ENCODE measurements at regions not wholly inside any gene's neighbourhood (a gene's known extent, or its start where the extent isn't known, plus 50 kb on each side); places are given as distances from the start of the nearest gene placed in this dataset.

- in situ Hi-C loops (cut with MboI), result no loop called here
- no peaks in the 10 kb centered on the region for H3K36me3 ChIP-seq (ENCODE audit: control insufficient read depth, insufficient read depth, low read length)
- ATAC-seq (no peak), FAIRE-seq (no peak), DNase-seq (ENCODE audit: extremely low read depth in 1 of 4, low spot score in 3 of 4) (no peak)
- TF ChIP-seq MXD1 (CRISPR knock-in tag; IDR thresholded peaks at IDR 0.05; ENCODE audit: borderline replicate concordance, poor library complexity, severe bottlenecking), result no peak
- no peak for TF ChIP-seq RBM15 (IDR thresholded peaks at IDR 0.05; ENCODE audit: insufficient read depth, low read length)
- no peak for TF ChIP-seq ZBTB12 (CRISPR knock-in tag; IDR thresholded peaks at IDR 0.05)
- TF ChIP-seq EP300 (IDR thresholded peaks at IDR 0.05; ENCODE audit: low read length), result no peak
- TF ChIP-seq MGA (IDR thresholded peaks at IDR 0.05), result no peak
- TF ChIP-seq PML (IDR thresholded peaks at IDR 0.05; ENCODE audit: low read length), result no peak
- no peak for TF ChIP-seq ZNF239 (CRISPR knock-in tag; IDR thresholded peaks at IDR 0.05)
- no peak for TF ChIP-seq BRD9 (IDR thresholded peaks at IDR 0.05; ENCODE audit: low read depth, partially characterized antibody)
- intact Hi-C loops (cut with micrococcal nuclease), result loop anchor here (2.0 kb wide), 1 partner anchor 65 kb away; no protein-coding TSS in a partner anchor
- CTCF ChIA-PET (ENCODE audit: low intra/inter-chr PET ratio), result no interaction called here
- BruUV-seq (replicated peaks), result no TSS peak
- no peak overlapping the region for H2AFZ ChIP-seq (ENCODE audit: low read depth, low read length)
- H3K9me1 ChIP-seq (ENCODE audit: control insufficient read depth, insufficient read depth, low read length), result no peaks in the 10 kb centered on the region
- no peaks in the 10 kb centered on the region for H3K79me2 ChIP-seq (ENCODE audit: control insufficient read depth, insufficient read depth, low read length)
- H3K4me3 ChIP-seq, result no peak overlapping the region
- no peak overlapping the region for H3K27ac ChIP-seq (ENCODE audit: extremely low read depth, low read depth, low read length)
- H3K9ac ChIP-seq (ENCODE audit: insufficient read depth in 1 of 2, low read depth in 2 of 2, low read length in 2 of 2), result no peak overlapping the region
- H4K20me1 ChIP-seq (replicated peaks; ENCODE audit: control insufficient read depth, insufficient read depth, low read length), result no peaks in the 10 kb centered on the region
- POLR2A ChIA-PET, result no interaction called here
- 0% methylated on average over 2 of the region's 2 CpGs for WGBS (ENCODE audit: insufficient coverage, low coverage, missing lambda C conversion rate)
- no peaks in the 10 kb centered on the region for H3K4me1 ChIP-seq (replicated peaks in 1 of 2; ENCODE audit: control insufficient read depth in 2 of 2, insufficient read depth in 2 of 2, low read length in 2 of 2)
- H3K27me3 ChIP-seq (ENCODE audit: control insufficient read depth in 2 of 2, insufficient read depth in 2 of 2, low read length in 2 of 2), result no peaks in the 10 kb centered on the region
- H3K9me3 ChIP-seq (replicated peaks; ENCODE audit: control insufficient read depth, insufficient read depth, low read depth, low read length), result no peaks in the 10 kb centered on the region
- no peak overlapping the region for H3K4me2 ChIP-seq (ENCODE audit: insufficient read depth, low read length)
Measured at GRCh38 chr11:106619320-106619990, 398.8 kb downstream of the GUCY1A2 start.

All from K562 (cell line).